ENCODE measurements at regions not wholly inside any gene's neighbourhood (a gene's known extent, or its start where the extent isn't known, plus 50 kb on each side); places are given as distances from the start of the nearest gene placed in this dataset.

DNA sequence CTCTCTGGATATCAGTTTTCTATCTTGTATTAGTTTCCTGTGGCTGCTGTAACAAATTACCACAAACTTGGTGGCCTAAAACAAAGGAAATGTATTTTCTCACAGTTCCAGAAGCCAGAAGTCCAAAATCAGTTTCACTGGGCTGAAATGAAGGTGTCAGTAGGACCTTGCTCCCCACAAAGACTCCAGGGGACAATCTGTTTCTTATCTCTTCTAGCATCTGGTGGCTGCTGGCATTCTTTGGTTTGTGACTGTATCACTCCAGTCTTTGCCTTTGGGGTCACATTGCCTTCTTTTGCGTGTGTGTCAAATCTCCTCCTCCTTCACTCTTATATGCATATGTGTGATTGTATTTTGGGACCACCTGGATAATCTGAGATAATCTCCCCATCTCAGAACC lies 153.0 kb upstream of the PRPS1L1 start:
- TF ChIP-seq NCOA5 (CRISPR knock-in tag; IDR thresholded peaks at IDR 0.05): no peak
- no peak for TF ChIP-seq RAD51 (IDR thresholded peaks at IDR 0.05; ENCODE audit: borderline replicate concordance)
- no peak for TF ChIP-seq ZNF441 (CRISPR knock-in tag; IDR thresholded peaks at IDR 0.05; ENCODE audit: borderline replicate concordance)
- no peak for TF ChIP-seq CBX5 (CRISPR knock-in tag; IDR thresholded peaks at IDR 0.05; ENCODE audit: borderline replicate concordance)
- TF ChIP-seq ZNF780A (CRISPR knock-in tag; IDR thresholded peaks at IDR 0.05): no peak
- TF ChIP-seq, protein P1, sequence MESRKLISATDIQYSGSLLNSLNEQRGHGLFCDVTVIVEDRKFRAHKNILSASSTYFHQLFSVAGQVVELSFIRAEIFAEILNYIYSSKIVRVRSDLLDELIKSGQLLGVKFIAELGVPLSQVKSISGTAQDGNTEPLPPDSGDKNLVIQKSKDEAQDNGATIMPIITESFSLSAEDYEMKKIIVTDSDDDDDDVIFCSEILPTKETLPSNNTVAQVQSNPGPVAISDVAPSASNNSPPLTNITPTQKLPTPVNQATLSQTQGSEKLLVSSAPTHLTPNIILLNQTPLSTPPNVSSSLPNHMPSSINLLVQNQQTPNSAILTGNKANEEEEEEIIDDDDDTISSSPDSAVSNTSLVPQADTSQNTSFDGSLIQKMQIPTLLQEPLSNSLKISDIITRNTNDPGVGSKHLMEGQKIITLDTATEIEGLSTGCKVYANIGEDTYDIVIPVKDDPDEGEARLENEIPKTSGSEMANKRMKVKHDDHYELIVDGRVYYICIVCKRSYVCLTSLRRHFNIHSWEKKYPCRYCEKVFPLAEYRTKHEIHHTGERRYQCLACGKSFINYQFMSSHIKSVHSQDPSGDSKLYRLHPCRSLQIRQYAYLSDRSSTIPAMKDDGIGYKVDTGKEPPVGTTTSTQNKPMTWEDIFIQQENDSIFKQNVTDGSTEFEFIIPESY (CRISPR knock-in tag; IDR thresholded peaks at IDR 0.05): no peak
- TF ChIP-seq, protein P2, sequence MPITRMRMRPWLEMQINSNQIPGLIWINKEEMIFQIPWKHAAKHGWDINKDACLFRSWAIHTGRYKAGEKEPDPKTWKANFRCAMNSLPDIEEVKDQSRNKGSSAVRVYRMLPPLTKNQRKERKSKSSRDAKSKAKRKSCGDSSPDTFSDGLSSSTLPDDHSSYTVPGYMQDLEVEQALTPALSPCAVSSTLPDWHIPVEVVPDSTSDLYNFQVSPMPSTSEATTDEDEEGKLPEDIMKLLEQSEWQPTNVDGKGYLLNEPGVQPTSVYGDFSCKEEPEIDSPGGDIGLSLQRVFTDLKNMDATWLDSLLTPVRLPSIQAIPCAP (CRISPR knock-in tag; IDR thresholded peaks at IDR 0.05; ENCODE audit: low read depth): no peak
- TF ChIP-seq, protein P3, sequence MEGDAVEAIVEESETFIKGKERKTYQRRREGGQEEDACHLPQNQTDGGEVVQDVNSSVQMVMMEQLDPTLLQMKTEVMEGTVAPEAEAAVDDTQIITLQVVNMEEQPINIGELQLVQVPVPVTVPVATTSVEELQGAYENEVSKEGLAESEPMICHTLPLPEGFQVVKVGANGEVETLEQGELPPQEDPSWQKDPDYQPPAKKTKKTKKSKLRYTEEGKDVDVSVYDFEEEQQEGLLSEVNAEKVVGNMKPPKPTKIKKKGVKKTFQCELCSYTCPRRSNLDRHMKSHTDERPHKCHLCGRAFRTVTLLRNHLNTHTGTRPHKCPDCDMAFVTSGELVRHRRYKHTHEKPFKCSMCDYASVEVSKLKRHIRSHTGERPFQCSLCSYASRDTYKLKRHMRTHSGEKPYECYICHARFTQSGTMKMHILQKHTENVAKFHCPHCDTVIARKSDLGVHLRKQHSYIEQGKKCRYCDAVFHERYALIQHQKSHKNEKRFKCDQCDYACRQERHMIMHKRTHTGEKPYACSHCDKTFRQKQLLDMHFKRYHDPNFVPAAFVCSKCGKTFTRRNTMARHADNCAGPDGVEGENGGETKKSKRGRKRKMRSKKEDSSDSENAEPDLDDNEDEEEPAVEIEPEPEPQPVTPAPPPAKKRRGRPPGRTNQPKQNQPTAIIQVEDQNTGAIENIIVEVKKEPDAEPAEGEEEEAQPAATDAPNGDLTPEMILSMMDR (CRISPR knock-in tag; IDR thresholded peaks at IDR 0.05): no peak
- TF ChIP-seq, protein P4, sequence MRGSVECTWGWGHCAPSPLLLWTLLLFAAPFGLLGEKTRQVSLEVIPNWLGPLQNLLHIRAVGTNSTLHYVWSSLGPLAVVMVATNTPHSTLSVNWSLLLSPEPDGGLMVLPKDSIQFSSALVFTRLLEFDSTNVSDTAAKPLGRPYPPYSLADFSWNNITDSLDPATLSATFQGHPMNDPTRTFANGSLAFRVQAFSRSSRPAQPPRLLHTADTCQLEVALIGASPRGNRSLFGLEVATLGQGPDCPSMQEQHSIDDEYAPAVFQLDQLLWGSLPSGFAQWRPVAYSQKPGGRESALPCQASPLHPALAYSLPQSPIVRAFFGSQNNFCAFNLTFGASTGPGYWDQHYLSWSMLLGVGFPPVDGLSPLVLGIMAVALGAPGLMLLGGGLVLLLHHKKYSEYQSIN (CRISPR knock-in tag; IDR thresholded peaks at IDR 0.05; ENCODE audit: borderline replicate concordance): no peak
